GM19238 (cell line): ENCODE measurements at regions not wholly inside any gene's neighbourhood (a gene's known extent, or its start where the extent isn't known, plus 50 kb on each side); places are given as distances from the start of the nearest gene placed in this dataset.
"Not testable (repeated sequence)": the region's sequence is repeated elsewhere in the genome, so short reads cannot be mapped to it uniquely, and the experiment has no call there.

Source experiments
- DNase-seq: peaks from one replicate; pipeline ENCODE4 v3.0.0; 2011; ENCODE audit warnings: low spot score; ENCODE audit not compliant: insufficient read length

- not testable (repeated sequence) for DNase-seq
Observed at GRCh38 chr6:147651-148050, 144.6 kb upstream of the DUSP22 start.

- DNase-seq, result not testable (repeated sequence)
Observed at GRCh38 chr6:148051-148984, 144.0 kb upstream of the DUSP22 start.

- not testable (repeated sequence) for DNase-seq
Observed at GRCh38 chr6:150147-150546, 142.1 kb upstream of the DUSP22 start.

- not testable (repeated sequence) for DNase-seq
Observed at GRCh38 chr6:152436-152835, 139.9 kb upstream of the DUSP22 start.

GRCh38 chr6:153026-153425 is 139.3 kb upstream of the DUSP22 start:
- DNase-seq, result not testable (repeated sequence)

- not testable (repeated sequence) for DNase-seq
Observed at GRCh38 chr6:153867-154266, 138.4 kb upstream of the DUSP22 start.

GRCh38 chr6:154321-155092 is 137.8 kb upstream of the DUSP22 start:
- not testable (repeated sequence) for DNase-seq

GRCh38 chr6:156010-156409 is 136.3 kb upstream of the DUSP22 start:
- DNase-seq, result no peak

GRCh38 chr6:156441-157140 is 135.7 kb upstream of the DUSP22 start:
- DNase-seq, result not testable (repeated sequence)

- not testable (repeated sequence) for DNase-seq
Observed at GRCh38 chr6:157176-157575, 135.1 kb upstream of the DUSP22 start.

- not testable (repeated sequence) for DNase-seq
Observed at GRCh38 chr6:161657-162056, 130.6 kb upstream of the DUSP22 start.

- DNase-seq, result no peak
Observed at GRCh38 chr6:164720-165119, 127.6 kb upstream of the DUSP22 start.

GRCh38 chr6:165263-165662 is 127.0 kb upstream of the DUSP22 start:
- DNase-seq, result no peak

- DNase-seq, result no peak
Observed at GRCh38 chr6:165906-166305, 126.4 kb upstream of the DUSP22 start.

- no peak for DNase-seq
Observed at GRCh38 chr6:168865-169455, 123.3 kb upstream of the DUSP22 start.

GRCh38 chr6:174036-174435 is 118.3 kb upstream of the DUSP22 start:
- DNase-seq, result no peak

GRCh38 chr6:175680-176079 is 116.6 kb upstream of the DUSP22 start:
- no peak for DNase-seq

- DNase-seq, result no peak
Observed at GRCh38 chr6:176766-177165, 115.5 kb upstream of the DUSP22 start.

GRCh38 chr6:178119-178518 is 114.2 kb upstream of the DUSP22 start:
- DNase-seq, result no peak

- not testable (repeated sequence) for DNase-seq
Observed at GRCh38 chr6:178929-179328, 113.4 kb upstream of the DUSP22 start.

- DNase-seq, result no peak
Observed at GRCh38 chr6:179340-179950, 112.8 kb upstream of the DUSP22 start.
